Gastroesophageal sphincter (tissue), 4 donors: ENCODE measurements at regions not wholly inside any gene's neighbourhood (a gene's known extent, or its start where the extent isn't known, plus 50 kb on each side); places are given as distances from the start of the nearest gene placed in this dataset.

Experiments
- ATAC-seq: fragments of 150-250 bp; one replicate; pipeline ENCODE4 v1.9.1; 2016; ENCODE audit warnings: mild to moderate bottlenecking, moderate library complexity
- H3K27ac ChIP-seq, 4 donors: fragments of 200-600 bp; sonication (generic) in 3 of 4; 1 replicate in 3 of 4; 2 replicates in 1 of 4; pipeline ENCODE4 v1.5.1; 2016 to 2019
- H3K27me3 ChIP-seq: fragments of 200-600 bp; sonication (generic); one replicate; pipeline ENCODE4 v1.5.1; 2019
- H3K36me3 ChIP-seq, 2 donors: fragments of 200-600 bp; sonication (generic); one replicate each; pipeline ENCODE4 v1.5.1; 2019; ENCODE audit warnings: control low read depth in 1 of 2
- H3K4me1 ChIP-seq, 3 donors: fragments of 200-600 bp; sonication (generic); 1 replicate in 2 of 3; 2 replicates in 1 of 3; pipeline ENCODE4 v1.5.1; 2016 to 2019; ENCODE audit warnings: control low read depth in 2 of 3
- H3K4me3 ChIP-seq, 2 donors: fragments of 200-600 bp; sonication (generic); one replicate each; pipeline ENCODE4 v1.5.1; 2019; ENCODE audit warnings: mild to moderate bottlenecking in 1 of 2, moderate library complexity in 1 of 2
- H3K9me3 ChIP-seq, 3 donors: fragments of 200-600 bp; sonication (generic); one replicate each; pipeline ENCODE4 v1.5.1; 2017 to 2019; ENCODE audit warnings: control low read depth in 2 of 3
- CTCF ChIP-seq, 4 experiments: fragments of 200-600 bp in 2 of 4; fragments of 450-650 bp in 2 of 4; sonication (generic) in 1 of 4; IDR thresholded peaks; one replicate each; pipeline ENCODE4 v1.5.1; 2017 to 2019; ENCODE audit warnings: antibody characterized with exemption in 4 of 4, mild to moderate bottlenecking in 2 of 4, moderate library complexity in 2 of 4
- EP300 ChIP-seq: sonication (generic); formaldehyde crosslinking; IDR thresholded peaks from one replicate; pipeline ENCODE4 v1.6.1; 2017; ENCODE audit warnings: antibody characterized with exemption, mild to moderate bottlenecking
- POLR2A ChIP-seq, 2 donors: fragments of 450-650 bp; IDR thresholded peaks; one replicate each; pipeline ENCODE4 v1.6.1; 2017; ENCODE audit warnings: antibody characterized with exemption in 2 of 2, mild to moderate bottlenecking in 2 of 2, moderate library complexity in 1 of 2
- POLR2AphosphoS5 ChIP-seq: sonication (generic); formaldehyde crosslinking; IDR thresholded peaks from one replicate; pipeline ENCODE4 v1.6.1; 2017; ENCODE audit warnings: antibody characterized with exemption
- WGBS, 2 donors: methylation state at CpG; one replicate each; pipeline ENCODE4 v1.1.5; 2018; ENCODE audit warnings: low coverage in 1 of 2; 5-methylcytosine and 5-hydroxymethylcytosine counted together

DNA sequence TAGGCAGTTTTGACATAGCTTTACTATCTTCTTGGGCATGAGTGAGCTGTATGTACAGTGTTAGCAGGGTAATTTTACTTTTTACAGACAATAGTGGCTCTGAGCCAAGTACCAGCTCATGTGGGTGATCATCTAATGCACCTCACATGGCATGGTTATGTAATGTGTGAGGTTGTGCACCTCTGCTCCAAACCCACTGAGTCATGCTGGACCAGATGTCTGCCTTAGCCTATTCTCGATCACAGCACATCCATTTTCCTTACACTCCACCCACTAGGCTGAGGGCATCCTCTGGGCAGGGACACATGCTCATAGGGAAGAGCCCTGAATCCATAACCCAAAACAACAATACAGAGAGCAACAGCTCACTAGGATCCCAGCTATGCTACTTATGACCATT is 71.6 kb upstream of the FBXL4 start:
- Histone ChIP-seq H3K9me3 (no peaks in the 10 kb centered on the region), H3K4me1 (no peaks in the 10 kb centered on the region), H3K4me3 (no peak overlapping the region), H3K27me3 (no peaks in the 10 kb centered on the region), H3K36me3 (no peaks in the 10 kb centered on the region), H3K27ac (no peak overlapping the region)
- TF ChIP-seq POLR2A (IDR thresholded peaks at IDR 0.05) = no peak
- TF ChIP-seq EP300 = no peak
- no peak for TF ChIP-seq CTCF (IDR thresholded peaks at IDR 0.05)
- TF ChIP-seq POLR2AphosphoS5 = no peak
- no peak for ATAC-seq
- 100% methylated on average over 1 of the region's 1 CpG; no CpG with 5 or more reads in 1 of the 2 donors for WGBS, 2 donors

- TF ChIP-seq POLR2AphosphoS5 (no peak), CTCF (IDR thresholded peaks at IDR 0.05) (no peak), POLR2A (IDR thresholded peaks at IDR 0.05) (no peak), EP300 (no peak)
- H3K36me3 ChIP-seq = no peaks in the 10 kb centered on the region
- no peaks in the 10 kb centered on the region for H3K4me1 ChIP-seq
- ATAC-seq = no peak
- H3K27ac ChIP-seq = no peak overlapping the region
- no peaks in the 10 kb centered on the region for H3K9me3 ChIP-seq
- no peak overlapping the region for H3K4me3 ChIP-seq
- no peaks in the 10 kb centered on the region for H3K27me3 ChIP-seq
- WGBS, 2 donors = 10 to 20% methylated on average over 1 of the region's 1 CpG
Measured at GRCh38 chr6:99017150-99017549, 69.4 kb upstream of the FBXL4 start.

- 73% methylated on average over 1 of the region's 1 CpG; no CpG with 5 or more reads in 1 of the 2 donors for WGBS, 2 donors
- Histone ChIP-seq H3K4me3 (no peak overlapping the region), H3K9me3 (no peaks in the 10 kb centered on the region), H3K36me3 (no peaks in the 10 kb centered on the region), H3K4me1 (no peaks in the 10 kb centered on the region), H3K27me3 (no peaks in the 10 kb centered on the region), H3K27ac (no peak overlapping the region)
- no peak for TF ChIP-seq EP300
- TF ChIP-seq POLR2AphosphoS5 = no peak
- TF ChIP-seq CTCF (IDR thresholded peaks at IDR 0.05) = no peak
- no peak for TF ChIP-seq POLR2A (IDR thresholded peaks at IDR 0.05)
- no peak for ATAC-seq
Measured at GRCh38 chr6:99016355-99016754, 68.6 kb upstream of the FBXL4 start.

GRCh38 chr6:99014061-99014460 is 66.3 kb upstream of the FBXL4 start:
- 62% methylated on average over 1 of the region's 1 CpG; no CpG with 5 or more reads in 1 of the 2 donors for WGBS, 2 donors
- no peak for ATAC-seq
- Histone ChIP-seq H3K9me3 (no peaks in the 10 kb centered on the region), H3K27me3 (peaks cover 7% of the 10 kb centered on the region), H3K27ac (no peak overlapping the region), H3K36me3 (no peaks in the 10 kb centered on the region), H3K4me1 (no peaks in the 10 kb centered on the region), H3K4me3 (no peak overlapping the region)
- TF ChIP-seq CTCF (IDR thresholded peaks at IDR 0.05) (no peak), POLR2A (IDR thresholded peaks at IDR 0.05) (no peak), POLR2AphosphoS5 (no peak), EP300 (no peak)

DNA sequence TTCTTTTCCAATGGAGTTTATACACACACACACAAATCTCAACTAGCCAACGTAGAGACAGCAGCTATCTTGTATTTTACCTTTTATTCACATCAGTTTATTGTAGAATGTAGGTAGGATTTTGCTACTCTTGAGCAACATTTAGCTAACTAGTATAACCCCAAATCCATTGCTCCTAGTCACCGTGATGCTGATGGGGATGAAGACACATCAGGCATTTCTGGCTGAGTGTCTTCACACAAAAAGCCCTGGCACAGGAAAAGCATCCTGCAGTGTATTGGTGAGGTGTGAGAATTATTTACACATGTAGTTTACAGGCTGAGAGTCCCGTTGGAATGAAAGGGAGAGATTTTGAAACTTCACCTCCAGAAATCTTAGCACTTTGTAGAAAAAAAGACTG is 65.9 kb upstream of the FBXL4 start:
- 66 to 70% methylated on average over 2 to 3 of the region's 3 CpGs for WGBS, 2 donors

More for the DNA sequence above, 65.9 kb upstream of the FBXL4 start:
- Histone ChIP-seq H3K36me3 (no peaks in the 10 kb centered on the region), H3K4me1 (no peaks in the 10 kb centered on the region), H3K27ac (no peak overlapping the region), H3K9me3 (no peaks in the 10 kb centered on the region), H3K27me3 (peaks cover 7% of the 10 kb centered on the region), H3K4me3 (no peak overlapping the region)
- no peak for TF ChIP-seq POLR2A (IDR thresholded peaks at IDR 0.05)
- TF ChIP-seq EP300 = no peak
- TF ChIP-seq POLR2AphosphoS5 = no peak
- TF ChIP-seq CTCF (IDR thresholded peaks at IDR 0.05) = no peak
- no peak for ATAC-seq
